SK-N-SH (cell line): ENCODE measurements at regions not wholly inside any gene's neighbourhood (a gene's known extent, or its start where the extent isn't known, plus 50 kb on each side); places are given as distances from the start of the nearest gene placed in this dataset.

Experiments
- CTCF ChIA-PET: fragments of 300-600, 350-600 bp; formaldehyde crosslinking; extraction: SDS; loops from one replicate; lab custom pipeline; 2021; lab: Yijun Ruan, JAX
- POLR2A ChIA-PET: fragments of 350-600 bp; sonication (Branson Sonifier 250); formaldehyde crosslinking; extraction: SDS; loops from one replicate; lab custom pipeline; 2020; ENCODE audit warnings: antibody characterized with exemption, inconsistent platforms; lab: Yijun Ruan, JAX
- DNase-seq: peaks from one replicate; pipeline ENCODE4 v3.0.0; 2012
- H2AFZ ChIP-seq: fragments of 200-600 bp; sonication (generic); 2 replicates; pipeline ENCODE4 v1.8.1; 2016; ENCODE audit warnings: antibody characterized with exemption, mild to moderate bottlenecking, low read depth
- H3F3A ChIP-seq: fragments of 200-600 bp; sonication (generic); replicated peaks from 2 replicates; pipeline ENCODE3; 2016; ENCODE audit warnings: antibody characterized with exemption, mild to moderate bottlenecking; ENCODE audit not compliant: insufficient read depth
- H3K27ac ChIP-seq, 2 experiments: fragments of 200-500 bp in 1 of 2; fragments of 200-600 bp in 1 of 2; sonication (Bioruptor generic) in 1 of 2; sonication (generic), shearing (Covaris generic) in 1 of 2; 2 replicates each; pipeline versions ENCODE4 v1.5.1 to v1.6.1; 2014 to 2016; ENCODE audit warnings: low read depth in 2 of 2, inconsistent platforms in 1 of 2, low read length in 1 of 2, mild to moderate bottlenecking in 1 of 2, mixed read lengths in 1 of 2
- H3K27me3 ChIP-seq: fragments of 200-600 bp; sonication (generic), shearing (Covaris generic); 2 replicates; pipeline ENCODE4 v1.6.1; 2016; ENCODE audit warnings: mixed run types; ENCODE audit not compliant: insufficient read depth
- H3K36me3 ChIP-seq, 2 experiments: fragments of 200-500 bp in 1 of 2; fragments of 200-600 bp in 1 of 2; sonication (Bioruptor generic) in 1 of 2; sonication (generic) in 1 of 2; replicated peaks in 1 of 2; 2 replicates each; pipeline versions ENCODE3 to v1.5.1; 2014 to 2016; ENCODE audit warnings: low read length in 1 of 2, mild to moderate bottlenecking in 1 of 2; ENCODE audit not compliant: insufficient read depth in 2 of 2, control insufficient read depth in 1 of 2
- H3K4me1 ChIP-seq, 2 experiments: fragments of 200-500 bp in 1 of 2; fragments of 200-600 bp in 1 of 2; sonication (Bioruptor generic) in 1 of 2; sonication (generic), shearing (Covaris generic) in 1 of 2; 2 replicates each; pipeline versions ENCODE4 v1.5.1 to v1.6.1; 2014 to 2016; ENCODE audit warnings: low read depth in 1 of 2, low read length in 1 of 2, mixed run types in 1 of 2; ENCODE audit not compliant: insufficient read depth in 2 of 2, control insufficient read depth in 1 of 2
- H3K4me2 ChIP-seq: fragments of 200-600 bp; sonication (generic), shearing (Covaris generic); 2 replicates; pipeline ENCODE4 v1.6.1; 2017; ENCODE audit warnings: mixed run types
- H3K4me3 ChIP-seq, 2 experiments: fragments of 200-500 bp in 1 of 2; fragments of 200-600 bp in 1 of 2; sonication (Bioruptor generic) in 1 of 2; sonication (generic), shearing (Covaris generic) in 1 of 2; 2 replicates each; pipeline versions ENCODE4 v1.5.1 to v1.8.1; 2014 to 2016; ENCODE audit warnings: low read depth in 2 of 2, inconsistent platforms in 1 of 2, low read length in 1 of 2, mild to moderate bottlenecking in 1 of 2, mixed read lengths in 1 of 2, moderate library complexity in 1 of 2
- H3K79me2 ChIP-seq: fragments of 200-600 bp; sonication (generic); 2 replicates; pipeline ENCODE4 v1.8.1; 2017; ENCODE audit warnings: mild to moderate bottlenecking; ENCODE audit not compliant: insufficient read depth
- H3K9ac ChIP-seq: fragments of 200-600 bp; sonication (generic); 2 replicates; pipeline ENCODE4 v1.6.1; 2017; ENCODE audit warnings: mixed run types
- H3K9me2 ChIP-seq: fragments of 200-600 bp; sonication (generic); 2 replicates; pipeline ENCODE4 v1.6.1; 2017; ENCODE audit warnings: mixed run types
- H3K9me3 ChIP-seq: fragments of 200-600 bp; sonication (generic); 2 replicates; pipeline ENCODE4 v1.6.1; 2017; ENCODE audit warnings: mixed run types, mild to moderate bottlenecking, moderate library complexity
- H4K20me1 ChIP-seq: fragments of 200-600 bp; sonication (generic); 2 replicates; pipeline ENCODE4 v1.6.1; 2017; ENCODE audit warnings: mild to moderate bottlenecking, mixed run types; ENCODE audit not compliant: insufficient read depth
- ELF1 ChIP-seq: IDR thresholded peaks from 2 replicates; pipeline ENCODE4 v1.4.0; 2012
- FOSL2 ChIP-seq: IDR thresholded peaks from 2 replicates; pipeline ENCODE4 v1.4.0; 2012; ENCODE audit warnings: low read depth, mild to moderate bottlenecking, moderate library complexity, borderline replicate concordance
- FOXJ3 ChIP-seq: sonication (generic); formaldehyde crosslinking; IDR thresholded peaks from 2 replicates; pipeline ENCODE4 v1.5.1; 2020; ENCODE audit warnings: mild to moderate bottlenecking, missing genetic modification reagents
- FOXM1 ChIP-seq: IDR thresholded peaks from 2 replicates; pipeline ENCODE4 v1.4.0; 2012; ENCODE audit warnings: low read depth, mild to moderate bottlenecking
- MEF2A ChIP-seq: IDR thresholded peaks from 2 replicates; pipeline ENCODE4 v1.4.0; 2012; ENCODE audit warnings: low read depth, borderline replicate concordance
- NFIC ChIP-seq: IDR thresholded peaks from 2 replicates; pipeline ENCODE4 v1.4.0; 2012; ENCODE audit warnings: borderline replicate concordance
- POLR2AphosphoS5 ChIP-seq: IDR thresholded peaks from 2 replicates; pipeline ENCODE4 v1.6.1; 2012; ENCODE audit warnings: low read depth, low read length
- RAD21 ChIP-seq: IDR thresholded peaks from 2 replicates; pipeline ENCODE4 v1.6.1; 2012; ENCODE audit warnings: mild to moderate bottlenecking, low read length
- RCOR1 ChIP-seq: fragments of 150-350 bp; IDR thresholded peaks from 2 replicates; pipeline ENCODE4 v1.6.1; 2017; ENCODE audit warnings: antibody characterized with exemption, low read length
- RFX5 ChIP-seq: IDR thresholded peaks from 2 replicates; pipeline ENCODE4 v1.6.1; 2012; ENCODE audit warnings: mild to moderate bottlenecking, improper control_type of control experiment, low read length
- RXRA ChIP-seq: IDR thresholded peaks from 2 replicates; pipeline ENCODE4 v1.4.0; 2012; ENCODE audit warnings: low read depth, mild to moderate bottlenecking, borderline replicate concordance
- SIN3A ChIP-seq: IDR thresholded peaks from 2 replicates; pipeline ENCODE4 v1.6.1; 2012; ENCODE audit warnings: low read depth, mild to moderate bottlenecking, low read length, moderate library complexity, borderline replicate concordance
- SMC3 ChIP-seq: IDR thresholded peaks from 2 replicates; pipeline ENCODE4 v1.6.1; 2012; ENCODE audit warnings: low read depth, low read length, improper control_type of control experiment
- TAF1 ChIP-seq: IDR thresholded peaks from 2 replicates; pipeline ENCODE4 v1.6.1; 2012; ENCODE audit warnings: low read depth, mild to moderate bottlenecking, low read length, moderate library complexity, borderline replicate concordance
- TCF12 ChIP-seq: IDR thresholded peaks from 2 replicates; pipeline ENCODE4 v1.4.0; 2012
- WGBS: methylation state at CpG from one replicate; pipeline ENCODE4 v1.1.6; 2017; ENCODE audit warnings: low lambda C conversion rate; 5-methylcytosine and 5-hydroxymethylcytosine counted together
- TF ChIP-seq, protein P1 (sequence below): IDR thresholded peaks from 2 replicates; pipeline ENCODE4 v1.4.0; 2012; ENCODE audit warnings: low read depth, borderline replicate concordance
- TF ChIP-seq, protein P2 (sequence below): fragments of 150-350 bp; IDR thresholded peaks from 2 replicates; pipeline ENCODE4 v1.6.1; 2017; ENCODE audit warnings: antibody characterized with exemption, low read length, low read depth, borderline replicate concordance
- TF ChIP-seq, protein P3 (sequence below): IDR thresholded peaks from 2 replicates; pipeline ENCODE4 v1.4.0; 2012; ENCODE audit warnings: low read depth

DNA sequence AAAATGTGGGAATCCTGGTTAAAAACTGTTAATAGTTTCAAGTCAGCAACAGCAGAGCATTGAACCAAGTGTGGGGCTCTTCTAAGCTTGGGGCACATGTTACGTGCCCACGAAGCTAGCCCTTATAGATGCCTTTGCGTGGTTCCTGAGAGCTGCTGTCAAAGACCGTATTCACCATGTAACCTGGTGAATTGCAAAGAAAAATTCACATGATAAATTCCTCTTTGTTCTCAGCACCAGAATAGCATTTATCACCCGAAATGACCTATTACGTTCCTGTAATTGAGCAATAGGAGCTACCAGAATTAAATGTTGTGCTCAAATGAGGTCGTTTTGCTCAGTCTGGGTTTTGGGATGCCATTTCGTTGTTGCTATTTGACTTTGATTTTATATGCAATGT, 202.6 kb upstream of the PRPS1L1 start:
- Histone ChIP-seq H2AFZ (no peak overlapping the region), H3K27ac (no peak overlapping the region), H3K4me2 (no peak overlapping the region), H3K9me3 (no peaks in the 10 kb centered on the region), H3K9ac (no peak overlapping the region), H3F3A (no peaks in the 10 kb centered on the region), H3K4me1 (no peaks in the 10 kb centered on the region), H4K20me1 (no peaks in the 10 kb centered on the region), H3K9me2 (no peaks in the 10 kb centered on the region), H3K36me3 (no peaks in the 10 kb centered on the region), H3K27me3 (0 out of 2 replicates have a peak, but pooled peaks cover 6% of the 10 kb centered on the region), H3K79me2 (no peaks in the 10 kb centered on the region), H3K4me3 (no peak overlapping the region)
- WGBS: 27% methylated on average over 8 of the region's 8 CpGs
- DNase-seq: no peak
- CTCF ChIA-PET: interaction anchor here (1.0 to 3.7 kb wide), 7 partner anchors 14 to 460 kb away, joined by 3 to 14 read pairs (median 3); no protein-coding TSS in a partner anchor
- TF ChIP-seq, protein P1, sequence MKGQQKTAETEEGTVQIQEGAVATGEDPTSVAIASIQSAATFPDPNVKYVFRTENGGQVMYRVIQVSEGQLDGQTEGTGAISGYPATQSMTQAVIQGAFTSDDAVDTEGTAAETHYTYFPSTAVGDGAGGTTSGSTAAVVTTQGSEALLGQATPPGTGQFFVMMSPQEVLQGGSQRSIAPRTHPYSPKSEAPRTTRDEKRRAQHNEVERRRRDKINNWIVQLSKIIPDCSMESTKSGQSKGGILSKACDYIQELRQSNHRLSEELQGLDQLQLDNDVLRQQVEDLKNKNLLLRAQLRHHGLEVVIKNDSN: no peak
- TF ChIP-seq MEF2A: no peak
- TF ChIP-seq SMC3: no peak
- no peak for TF ChIP-seq POLR2AphosphoS5
- no peak for TF ChIP-seq TCF12
- TF ChIP-seq, protein P2, sequence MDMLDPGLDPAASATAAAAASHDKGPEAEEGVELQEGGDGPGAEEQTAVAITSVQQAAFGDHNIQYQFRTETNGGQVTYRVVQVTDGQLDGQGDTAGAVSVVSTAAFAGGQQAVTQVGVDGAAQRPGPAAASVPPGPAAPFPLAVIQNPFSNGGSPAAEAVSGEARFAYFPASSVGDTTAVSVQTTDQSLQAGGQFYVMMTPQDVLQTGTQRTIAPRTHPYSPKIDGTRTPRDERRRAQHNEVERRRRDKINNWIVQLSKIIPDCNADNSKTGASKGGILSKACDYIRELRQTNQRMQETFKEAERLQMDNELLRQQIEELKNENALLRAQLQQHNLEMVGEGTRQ: no peak
- TF ChIP-seq SIN3A: no peak
- POLR2A ChIA-PET: no interaction called here

DNA sequence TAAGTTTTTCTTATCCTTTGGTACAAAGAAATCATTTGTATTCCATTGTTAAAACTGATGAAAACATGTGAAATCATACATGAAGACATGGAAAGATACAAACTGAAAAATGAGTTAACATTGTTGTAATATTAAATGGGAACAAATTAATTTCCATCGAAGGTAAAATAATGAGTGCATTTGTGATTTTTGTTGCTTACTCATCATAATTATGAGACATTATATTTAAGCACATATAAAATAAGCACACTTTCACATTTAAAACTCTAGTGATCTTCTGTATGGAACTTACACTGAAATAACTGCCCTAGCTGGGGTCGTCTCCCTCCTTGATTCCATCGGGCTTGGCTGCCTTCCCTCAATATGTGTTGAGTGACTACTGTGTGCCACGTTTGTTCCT, 204.2 kb upstream of the PRPS1L1 start:
- Histone ChIP-seq H3F3A (no peaks in the 10 kb centered on the region), H3K79me2 (no peaks in the 10 kb centered on the region), H3K9ac (no peak overlapping the region), H4K20me1 (no peaks in the 10 kb centered on the region), H3K9me3 (no peaks in the 10 kb centered on the region), H2AFZ (no peak overlapping the region), H3K4me2 (no peak overlapping the region), H3K27ac (no peak overlapping the region), H3K4me1 (no peaks in the 10 kb centered on the region), H3K9me2 (no peaks in the 10 kb centered on the region), H3K36me3 (no peaks in the 10 kb centered on the region), H3K27me3 (0 out of 2 replicates have a peak, but pooled peaks cover 6% of the 10 kb centered on the region), H3K4me3 (no peak overlapping the region)
- CTCF ChIA-PET: interaction anchor here (1.6 to 3.7 kb wide), 2 partner anchors 20 to 461 kb away, joined by 6 to 14 read pairs; no protein-coding TSS in a partner anchor
- DNase-seq: no peak
- 6% methylated on average over 4 of the region's 4 CpGs for WGBS
- TF ChIP-seq FOSL2: no peak
- TF ChIP-seq RCOR1: no peak
- TF ChIP-seq TAF1: no peak
- TF ChIP-seq RFX5: no peak
- TF ChIP-seq SMC3: no peak
- no peak for TF ChIP-seq RXRA
- TF ChIP-seq NFIC: no peak
- TF ChIP-seq ELF1: no peak
- TF ChIP-seq, protein P3, sequence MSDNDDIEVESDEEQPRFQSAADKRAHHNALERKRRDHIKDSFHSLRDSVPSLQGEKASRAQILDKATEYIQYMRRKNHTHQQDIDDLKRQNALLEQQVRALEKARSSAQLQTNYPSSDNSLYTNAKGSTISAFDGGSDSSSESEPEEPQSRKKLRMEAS: no peak
- TF ChIP-seq FOXJ3: no peak
- no peak for TF ChIP-seq RAD21
- TF ChIP-seq SIN3A: no peak
- no peak for TF ChIP-seq FOXM1
- POLR2A ChIA-PET: no interaction called here
